SU-DHL-6 (cell line): ENCODE measurements at regions not wholly inside any gene's neighbourhood (a gene's known extent, or its start where the extent isn't known, plus 50 kb on each side); places are given as distances from the start of the nearest gene placed in this dataset.

Source experiments
- EZH2phosphoT487 ChIP-seq: fragments of 200-600 bp; sonication (generic), shearing (Covaris generic); conservative IDR thresholded peaks from 2 replicates; pipeline ENCODE4 v1.6.1; 2018; ENCODE audit warnings: mild to moderate bottlenecking, antibody characterized with exemption, low read length, moderate library complexity, mixed read lengths
- TF ChIP-seq, protein P1 (sequence below): fragments of 200-600 bp; sonication (generic); IDR thresholded peaks from one replicate; pipeline ENCODE4 v1.5.1; 2017; ENCODE audit warnings: antibody characterized with exemption, mild to moderate bottlenecking, low read length, moderate library complexity; ENCODE audit not compliant: insufficient read depth, poor library complexity, severe bottlenecking

DNA sequence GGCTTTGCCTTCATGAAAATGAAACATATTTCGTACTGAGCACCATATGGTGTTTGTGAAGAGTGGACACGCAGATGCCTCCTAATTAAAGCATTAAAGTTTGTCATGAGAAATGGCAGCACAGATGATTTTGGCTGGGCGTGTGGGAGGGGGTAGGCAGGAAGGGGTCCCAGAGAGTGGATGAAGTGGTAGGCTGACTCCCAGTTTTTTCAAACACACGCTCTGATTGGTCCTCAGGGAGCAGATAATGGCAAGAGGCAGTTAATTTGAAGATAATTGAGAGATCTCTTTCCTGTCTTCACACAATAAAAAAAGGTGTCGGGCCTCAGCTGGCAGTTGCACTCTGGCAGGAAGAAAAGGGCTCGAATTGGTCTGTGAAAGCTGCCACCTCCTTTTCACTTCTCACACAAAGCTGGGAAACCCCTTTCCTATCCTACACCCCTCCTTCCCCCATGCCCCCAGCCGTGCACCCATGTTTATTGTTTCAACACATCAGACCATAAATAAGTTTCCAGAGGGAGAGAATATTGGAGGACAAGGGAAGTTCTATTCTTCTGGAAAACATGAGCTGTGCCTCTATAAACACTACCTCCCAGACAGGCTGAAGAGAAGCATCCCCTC is 429.6 kb downstream of the ARHGEF28 start:
- TF ChIP-seq, protein P1, sequence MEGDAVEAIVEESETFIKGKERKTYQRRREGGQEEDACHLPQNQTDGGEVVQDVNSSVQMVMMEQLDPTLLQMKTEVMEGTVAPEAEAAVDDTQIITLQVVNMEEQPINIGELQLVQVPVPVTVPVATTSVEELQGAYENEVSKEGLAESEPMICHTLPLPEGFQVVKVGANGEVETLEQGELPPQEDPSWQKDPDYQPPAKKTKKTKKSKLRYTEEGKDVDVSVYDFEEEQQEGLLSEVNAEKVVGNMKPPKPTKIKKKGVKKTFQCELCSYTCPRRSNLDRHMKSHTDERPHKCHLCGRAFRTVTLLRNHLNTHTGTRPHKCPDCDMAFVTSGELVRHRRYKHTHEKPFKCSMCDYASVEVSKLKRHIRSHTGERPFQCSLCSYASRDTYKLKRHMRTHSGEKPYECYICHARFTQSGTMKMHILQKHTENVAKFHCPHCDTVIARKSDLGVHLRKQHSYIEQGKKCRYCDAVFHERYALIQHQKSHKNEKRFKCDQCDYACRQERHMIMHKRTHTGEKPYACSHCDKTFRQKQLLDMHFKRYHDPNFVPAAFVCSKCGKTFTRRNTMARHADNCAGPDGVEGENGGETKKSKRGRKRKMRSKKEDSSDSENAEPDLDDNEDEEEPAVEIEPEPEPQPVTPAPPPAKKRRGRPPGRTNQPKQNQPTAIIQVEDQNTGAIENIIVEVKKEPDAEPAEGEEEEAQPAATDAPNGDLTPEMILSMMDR = no peak
- TF ChIP-seq EZH2phosphoT487 = no peak
